ENCODE measurements at regions not wholly inside any gene's neighbourhood (a gene's known extent, or its start where the extent isn't known, plus 50 kb on each side); places are given as distances from the start of the nearest gene placed in this dataset.
"Not testable (repeated sequence)": the region's sequence is repeated elsewhere in the genome, so short reads cannot be mapped to it uniquely, and the experiment has no call there.

GRCh38 chr12:67072281-67072680, 196.9 kb upstream of the CAND1 start:
- H3K27ac ChIP-seq (ENCODE audit: extremely low read depth, low read depth, low read length); H3K9me1 ChIP-seq (ENCODE audit: control insufficient read depth, insufficient read depth, low read length); DNase-seq (ENCODE audit: extremely low read depth in 1 of 4, low spot score in 3 of 4); H3K9ac ChIP-seq (ENCODE audit: insufficient read depth in 1 of 2, low read depth in 2 of 2, low read length in 2 of 2); H3K79me2 ChIP-seq (ENCODE audit: control insufficient read depth, insufficient read depth, low read length); intact Hi-C loops (cut with micrococcal nuclease); CTCF ChIA-PET (ENCODE audit: low intra/inter-chr PET ratio); H3K4me1 ChIP-seq (replicated peaks in 1 of 2; ENCODE audit: control insufficient read depth in 2 of 2, insufficient read depth in 2 of 2, low read length in 2 of 2); in situ Hi-C loops (cut with MboI); H3K4me2 ChIP-seq (ENCODE audit: insufficient read depth, low read length); H3K36me3 ChIP-seq (ENCODE audit: control insufficient read depth, insufficient read depth, low read length); H3K4me3 ChIP-seq; ATAC-seq; H4K20me1 ChIP-seq (replicated peaks; ENCODE audit: control insufficient read depth, insufficient read depth, low read length); BruUV-seq (replicated peaks); H2AFZ ChIP-seq (ENCODE audit: low read depth, low read length); FAIRE-seq; H3K9me3 ChIP-seq (replicated peaks; ENCODE audit: control insufficient read depth, insufficient read depth, low read depth, low read length); POLR2A ChIA-PET: not testable (repeated sequence)
- WGBS (ENCODE audit: insufficient coverage, low coverage, missing lambda C conversion rate) = 0% methylated on average over 4 of the region's 4 CpGs
- peaks cover 15 to 30% of the 10 kb centered on the region in 2 experiments for H3K27me3 ChIP-seq (ENCODE audit: control insufficient read depth in 2 of 2, insufficient read depth in 2 of 2, low read length in 2 of 2)

DNA sequence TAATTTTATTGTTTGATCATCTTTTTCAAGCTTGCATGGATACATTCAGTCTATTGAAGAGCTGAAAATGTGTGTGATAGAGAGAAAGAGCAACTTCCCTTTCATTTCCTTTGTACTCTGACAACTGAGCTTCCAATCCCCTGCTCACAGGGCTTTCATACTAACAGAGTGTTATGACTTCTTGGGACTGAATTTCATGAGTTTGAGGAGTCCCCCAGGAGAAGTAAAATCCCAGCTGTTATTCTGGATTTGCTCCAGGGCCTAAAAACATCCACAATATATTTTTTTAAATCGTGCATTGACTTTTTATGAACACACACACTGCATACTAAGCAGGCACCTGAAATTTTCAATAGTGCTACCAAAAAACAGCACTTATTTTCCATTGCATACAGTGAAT, 195.8 kb upstream of the CAND1 start:
- Histone ChIP-seq H3K9me1 (ENCODE audit: control insufficient read depth, insufficient read depth, low read length) (no peaks in the 10 kb centered on the region), H3K27me3 (ENCODE audit: control insufficient read depth in 2 of 2, insufficient read depth in 2 of 2, low read length in 2 of 2) (peaks cover 7 to 22% of the 10 kb centered on the region in 2 experiments), H3K9me3 (replicated peaks; ENCODE audit: control insufficient read depth, insufficient read depth, low read depth, low read length) (no peaks in the 10 kb centered on the region), H3K27ac (ENCODE audit: extremely low read depth, low read depth, low read length) (no peak overlapping the region), H3K36me3 (ENCODE audit: control insufficient read depth, insufficient read depth, low read length) (no peaks in the 10 kb centered on the region), H3K4me2 (ENCODE audit: insufficient read depth, low read length) (no peak overlapping the region), H3K4me1 (replicated peaks in 1 of 2; ENCODE audit: control insufficient read depth in 2 of 2, insufficient read depth in 2 of 2, low read length in 2 of 2) (peaks cover 0 to 10% of the 10 kb centered on the region in 2 experiments; a peak in 2 of 5 replicates), H3K9ac (ENCODE audit: insufficient read depth in 1 of 2, low read depth in 2 of 2, low read length in 2 of 2) (no peak overlapping the region), H3K4me3 (no peak overlapping the region), H2AFZ (ENCODE audit: low read depth, low read length) (no peak overlapping the region), H3K79me2 (ENCODE audit: control insufficient read depth, insufficient read depth, low read length) (no peaks in the 10 kb centered on the region), H4K20me1 (replicated peaks; ENCODE audit: control insufficient read depth, insufficient read depth, low read length) (no peaks in the 10 kb centered on the region)
- DNase-seq (ENCODE audit: extremely low read depth in 1 of 4, low spot score in 3 of 4) (no peak), FAIRE-seq (no peak), ATAC-seq (no peak)
- in situ Hi-C loops (cut with MboI) = no loop called here
- ChIA-PET POLR2A (interaction anchor here (1.0 kb wide), 1 partner anchor 12 kb away, joined by 3 read pairs; no protein-coding TSS in a partner anchor), CTCF (ENCODE audit: low intra/inter-chr PET ratio) (no interaction called here)
- 0% methylated on average over 1 of the region's 1 CpG for WGBS (ENCODE audit: insufficient coverage, low coverage, missing lambda C conversion rate)
- intact Hi-C loops (cut with micrococcal nuclease) = no loop called here
- no TSS peak for BruUV-seq (replicated peaks)
- TF ChIP-seq SMAD2 (IDR thresholded peaks at IDR 0.05; ENCODE audit: low read depth, low read length) = no peak
- no peak for TF ChIP-seq HNRNPL (IDR thresholded peaks at IDR 0.05; ENCODE audit: low read depth, low read length)
- no peak for TF ChIP-seq MAFF (IDR thresholded peaks at IDR 0.05; ENCODE audit: low read length)
- no peak for TF ChIP-seq CBX1 (IDR thresholded peaks at IDR 0.05; ENCODE audit: low read depth)
- TF ChIP-seq RNF219 (CRISPR knock-in tag; IDR thresholded peaks at IDR 0.05) = no peak
- no peak for TF ChIP-seq ZNF232 (CRISPR knock-in tag; IDR thresholded peaks at IDR 0.05)
- TF ChIP-seq FOXJ3 (CRISPR knock-in tag; IDR thresholded peaks at IDR 0.05) = no peak
- no peak for TF ChIP-seq ZNF384 (IDR thresholded peaks at IDR 0.05; ENCODE audit: low read depth, low read length)
- no peak for TF ChIP-seq CBFA2T2 (conservative IDR thresholded peaks at IDR 0.05)

Data from K562 (cell line).